Breast epithelium (tissue), 4 donors: ENCODE measurements at regions not wholly inside any gene's neighbourhood (a gene's known extent, or its start where the extent isn't known, plus 50 kb on each side); places are given as distances from the start of the nearest gene placed in this dataset.

Source experiments
- DNase-seq, 2 donors: peaks; one replicate each; pipeline ENCODE4 v3.0.0-alpha.2; 2019; ENCODE audit warnings: low spot score in 2 of 2
- H3K27ac ChIP-seq, 2 donors: fragments of 200-600 bp; sonication (generic) in 1 of 2; one replicate each; pipeline ENCODE4 v1.5.1; 2016 to 2019; ENCODE audit warnings: mild to moderate bottlenecking in 1 of 2
- H3K27me3 ChIP-seq, 2 donors: fragments of 200-600 bp; sonication (generic) in 1 of 2; one replicate each; pipeline versions ENCODE4 v1.5.1 to v1.6.0; 2017 to 2019; ENCODE audit warnings: control low read depth in 1 of 2, mild to moderate bottlenecking in 1 of 2
- H3K36me3 ChIP-seq: fragments of 200-600 bp; one replicate; pipeline ENCODE4 v1.5.1; 2019
- H3K4me1 ChIP-seq, 2 donors: fragments of 200-600 bp; sonication (generic); one replicate each; pipeline ENCODE4 v1.5.1; 2016 to 2019; ENCODE audit warnings: control low read depth in 1 of 2
- H3K4me3 ChIP-seq, 3 donors: fragments of 200-600 bp; sonication (generic); 1 replicate in 2 of 3; 2 replicates in 1 of 3; pipeline ENCODE4 v1.5.1; 2016 to 2019; ENCODE audit warnings: mild to moderate bottlenecking in 3 of 3, moderate library complexity in 2 of 3
- H3K9me3 ChIP-seq, 2 donors: fragments of 200-600 bp; sonication (generic) in 1 of 2; one replicate each; pipeline ENCODE4 v1.5.1; 2016 to 2019; ENCODE audit warnings: control low read depth in 1 of 2
- CTCF ChIP-seq, 3 donors: fragments of 450-650 bp; IDR thresholded peaks; one replicate each; pipeline ENCODE4 v1.5.1; 2016 to 2017; ENCODE audit warnings: antibody characterized with exemption in 3 of 3, mild to moderate bottlenecking in 3 of 3, moderate library complexity in 3 of 3
- POLR2A ChIP-seq: fragments of 450-650 bp; IDR thresholded peaks from one replicate; pipeline ENCODE4 v1.6.1; 2016; ENCODE audit warnings: antibody characterized with exemption, mild to moderate bottlenecking, moderate library complexity
- POLR2AphosphoS5 ChIP-seq, 3 donors: sonication (generic); formaldehyde crosslinking; IDR thresholded peaks; one replicate each; pipeline ENCODE4 v1.6.1; 2017; ENCODE audit warnings: antibody characterized with exemption in 3 of 3
- intact Hi-C: fragments of 100-400 bp; cut with DNase I; formaldehyde crosslinking; loops from one replicate; pipeline ENCODE4 v1.15.1; 2023; ENCODE audit warnings: low total_unique reads

- Histone ChIP-seq H3K36me3 (no peaks in the 10 kb centered on the region), H3K27ac (no peak overlapping the region), H3K9me3 (no peaks in the 10 kb centered on the region), H3K27me3 (no peaks in the 10 kb centered on the region), H3K4me1 (no peaks in the 10 kb centered on the region), H3K4me3 (no peak overlapping the region)
- intact Hi-C loops, result no loop called here
- TF ChIP-seq POLR2A (no peak), CTCF (IDR thresholded peaks at IDR 0.05) (no peak), POLR2AphosphoS5 (IDR thresholded peaks at IDR 0.05) (no peak)
- no peak for DNase-seq
Observed at GRCh38 chr7:125032943-125033342, 103.3 kb upstream of the POT1 start.

GRCh38 chr7:125030756-125031387, 101.2 kb upstream of the POT1 start:
- DNase-seq, result no peak
- no peak overlapping the region for H3K4me3 ChIP-seq
- H3K27ac ChIP-seq, result no peak overlapping the region
- no peaks in the 10 kb centered on the region for H3K27me3 ChIP-seq
- H3K9me3 ChIP-seq, result no peaks in the 10 kb centered on the region
- no peaks in the 10 kb centered on the region for H3K4me1 ChIP-seq
- H3K36me3 ChIP-seq, result no peaks in the 10 kb centered on the region
- TF ChIP-seq POLR2AphosphoS5 (IDR thresholded peaks at IDR 0.05) (no peak), POLR2A (no peak), CTCF (IDR thresholded peaks at IDR 0.05) (no peak)
- intact Hi-C loops, result no loop called here

DNA sequence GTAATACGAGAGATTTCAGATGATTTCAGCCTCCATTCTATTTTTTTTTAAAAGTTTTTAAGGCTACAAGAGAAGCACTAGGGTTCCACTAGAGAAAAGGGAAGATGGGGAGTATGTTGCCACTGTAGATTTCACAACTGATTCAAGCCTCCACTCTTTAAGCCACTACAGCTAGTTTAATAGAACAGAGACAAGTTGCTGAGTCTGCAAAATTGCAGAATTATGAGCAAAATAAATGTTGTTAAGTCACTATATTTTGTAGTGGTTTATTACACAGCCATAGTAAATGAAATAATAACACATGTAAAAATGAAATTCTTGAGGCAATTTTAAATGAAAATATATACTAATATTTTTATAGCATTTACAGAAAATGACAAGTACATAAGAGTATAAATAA, 96.0 kb upstream of the POT1 start:
- Histone ChIP-seq H3K9me3 (no peaks in the 10 kb centered on the region), H3K4me1 (no peaks in the 10 kb centered on the region), H3K4me3 (no peak overlapping the region), H3K27ac (no peak overlapping the region), H3K36me3 (no peaks in the 10 kb centered on the region), H3K27me3 (no peaks in the 10 kb centered on the region)
- intact Hi-C loops, result no loop called here
- no peak for DNase-seq
- TF ChIP-seq CTCF (IDR thresholded peaks at IDR 0.05) (no peak), POLR2AphosphoS5 (IDR thresholded peaks at IDR 0.05) (no peak), POLR2A (no peak)

DNA sequence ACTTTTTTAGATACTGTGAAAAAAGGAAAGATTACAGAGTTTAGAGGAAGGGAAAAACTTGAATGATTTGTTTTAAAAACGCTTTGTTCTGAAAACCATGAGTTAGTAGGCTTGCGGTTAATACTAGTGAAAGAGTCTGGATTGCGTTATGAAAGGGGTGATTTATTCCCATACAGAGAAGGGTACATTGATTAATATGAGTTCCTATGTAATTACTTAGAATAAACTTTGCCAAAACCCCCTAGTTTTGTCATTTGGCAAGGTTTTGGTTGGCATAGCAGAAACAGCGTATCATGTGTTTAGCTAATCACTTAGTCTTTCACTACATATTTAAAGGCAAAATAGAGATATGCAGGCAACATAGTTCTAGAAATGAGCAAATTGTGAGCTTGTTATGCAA, 91.2 kb upstream of the POT1 start:
- DNase-seq, result no peak
- Histone ChIP-seq H3K4me1 (no peaks in the 10 kb centered on the region), H3K27me3 (no peaks in the 10 kb centered on the region), H3K4me3 (no peak overlapping the region), H3K9me3 (no peaks in the 10 kb centered on the region), H3K36me3 (no peaks in the 10 kb centered on the region), H3K27ac (no peak overlapping the region)
- intact Hi-C loops, result no loop called here
- TF ChIP-seq POLR2A, result no peak
- TF ChIP-seq POLR2AphosphoS5 (IDR thresholded peaks at IDR 0.05), result no peak
- no peak for TF ChIP-seq CTCF (IDR thresholded peaks at IDR 0.05)

- Histone ChIP-seq H3K27ac (no peak overlapping the region), H3K4me1 (no peaks in the 10 kb centered on the region), H3K9me3 (no peaks in the 10 kb centered on the region), H3K4me3 (no peak overlapping the region), H3K36me3 (no peaks in the 10 kb centered on the region), H3K27me3 (no peaks in the 10 kb centered on the region)
- TF ChIP-seq POLR2AphosphoS5 (IDR thresholded peaks at IDR 0.05) (no peak), CTCF (IDR thresholded peaks at IDR 0.05) (no peak), POLR2A (no peak)
- DNase-seq, result no peak
- intact Hi-C loops, result no loop called here
Observed at GRCh38 chr7:125010540-125010939, 80.9 kb upstream of the POT1 start.
